Fibroblast of lung (primary cell): ENCODE measurements at regions not wholly inside any gene's neighbourhood (a gene's known extent, or its start where the extent isn't known, plus 50 kb on each side); places are given as distances from the start of the nearest gene placed in this dataset.

ENCODE experiments used
- EZH2 ChIP-seq: IDR thresholded peaks from 2 replicates; pipeline ENCODE4 v1.5.1; 2012; ENCODE audit warnings: low read length, control low read depth, mild to moderate bottlenecking; ENCODE audit errors: missing control alignments
- TF ChIP-seq, protein P1 (sequence below), 2 donors: IDR thresholded peaks in 1 of 2; conservative IDR thresholded peaks in 1 of 2; 1 replicate in 1 of 2; 2 replicates in 1 of 2; pipeline ENCODE4 v1.5.1; 2011 to 2012; ENCODE audit warnings: low read length in 2 of 2, control low read depth in 1 of 2, inconsistent platforms in 1 of 2, low read depth in 1 of 2, mild to moderate bottlenecking in 1 of 2

DNA sequence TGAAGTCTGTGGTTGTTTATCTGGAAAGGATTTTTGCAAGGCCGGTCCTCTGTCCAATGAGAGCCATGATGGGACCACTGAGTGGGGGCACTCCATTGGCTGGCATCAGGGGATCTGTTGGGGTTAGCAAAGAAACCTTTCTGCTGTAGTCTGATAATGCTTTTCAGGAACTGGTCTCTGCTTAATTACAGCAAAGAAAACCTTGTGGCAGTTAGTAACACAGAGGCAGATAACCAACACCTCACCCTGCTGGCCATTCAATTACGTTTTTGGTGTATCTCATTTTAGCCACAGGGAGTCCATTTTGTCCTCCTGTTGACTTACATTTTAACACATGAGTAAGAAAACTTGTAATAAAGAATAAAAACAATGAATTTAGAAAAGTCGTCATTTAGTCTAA, 629.3 kb upstream of the MDGA2 start:
- TF ChIP-seq, protein P1, sequence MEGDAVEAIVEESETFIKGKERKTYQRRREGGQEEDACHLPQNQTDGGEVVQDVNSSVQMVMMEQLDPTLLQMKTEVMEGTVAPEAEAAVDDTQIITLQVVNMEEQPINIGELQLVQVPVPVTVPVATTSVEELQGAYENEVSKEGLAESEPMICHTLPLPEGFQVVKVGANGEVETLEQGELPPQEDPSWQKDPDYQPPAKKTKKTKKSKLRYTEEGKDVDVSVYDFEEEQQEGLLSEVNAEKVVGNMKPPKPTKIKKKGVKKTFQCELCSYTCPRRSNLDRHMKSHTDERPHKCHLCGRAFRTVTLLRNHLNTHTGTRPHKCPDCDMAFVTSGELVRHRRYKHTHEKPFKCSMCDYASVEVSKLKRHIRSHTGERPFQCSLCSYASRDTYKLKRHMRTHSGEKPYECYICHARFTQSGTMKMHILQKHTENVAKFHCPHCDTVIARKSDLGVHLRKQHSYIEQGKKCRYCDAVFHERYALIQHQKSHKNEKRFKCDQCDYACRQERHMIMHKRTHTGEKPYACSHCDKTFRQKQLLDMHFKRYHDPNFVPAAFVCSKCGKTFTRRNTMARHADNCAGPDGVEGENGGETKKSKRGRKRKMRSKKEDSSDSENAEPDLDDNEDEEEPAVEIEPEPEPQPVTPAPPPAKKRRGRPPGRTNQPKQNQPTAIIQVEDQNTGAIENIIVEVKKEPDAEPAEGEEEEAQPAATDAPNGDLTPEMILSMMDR (conservative IDR thresholded peaks at IDR 0.05 in 1 of 2, IDR thresholded peaks at IDR 0.05 in 1 of 2; ENCODE audit: low read depth in 1 of 2, low read length in 2 of 2): no peak
- TF ChIP-seq EZH2: no peak
